H54 (cell line): ENCODE measurements at regions not wholly inside any gene's neighbourhood (a gene's known extent, or its start where the extent isn't known, plus 50 kb on each side); places are given as distances from the start of the nearest gene placed in this dataset.
A peak's percentile ranks its signal among the peaks of the same experiment; 100 is the strongest.
"Not testable (repeated sequence)": the region's sequence is repeated elsewhere in the genome, so short reads cannot be mapped to it uniquely, and the experiment has no call there.

ENCODE experiments used
- DNase-seq: peaks from one replicate; pipeline ENCODE4 v3.0.0; 2011; ENCODE audit warnings: low spot score, mixed read lengths; ENCODE audit not compliant: insufficient read length
- FAIRE-seq: peaks from 3 replicates; lab custom pipeline; 2011; peaks lifted over from hg19 to GRCh38; lab: Jason Lieb, UNC
- POLR2A ChIP-seq: IDR thresholded peaks from 2 replicates; pipeline ENCODE4 v1.6.1; 2011; ENCODE audit warnings: low read depth, mild to moderate bottlenecking, low read length

DNA sequence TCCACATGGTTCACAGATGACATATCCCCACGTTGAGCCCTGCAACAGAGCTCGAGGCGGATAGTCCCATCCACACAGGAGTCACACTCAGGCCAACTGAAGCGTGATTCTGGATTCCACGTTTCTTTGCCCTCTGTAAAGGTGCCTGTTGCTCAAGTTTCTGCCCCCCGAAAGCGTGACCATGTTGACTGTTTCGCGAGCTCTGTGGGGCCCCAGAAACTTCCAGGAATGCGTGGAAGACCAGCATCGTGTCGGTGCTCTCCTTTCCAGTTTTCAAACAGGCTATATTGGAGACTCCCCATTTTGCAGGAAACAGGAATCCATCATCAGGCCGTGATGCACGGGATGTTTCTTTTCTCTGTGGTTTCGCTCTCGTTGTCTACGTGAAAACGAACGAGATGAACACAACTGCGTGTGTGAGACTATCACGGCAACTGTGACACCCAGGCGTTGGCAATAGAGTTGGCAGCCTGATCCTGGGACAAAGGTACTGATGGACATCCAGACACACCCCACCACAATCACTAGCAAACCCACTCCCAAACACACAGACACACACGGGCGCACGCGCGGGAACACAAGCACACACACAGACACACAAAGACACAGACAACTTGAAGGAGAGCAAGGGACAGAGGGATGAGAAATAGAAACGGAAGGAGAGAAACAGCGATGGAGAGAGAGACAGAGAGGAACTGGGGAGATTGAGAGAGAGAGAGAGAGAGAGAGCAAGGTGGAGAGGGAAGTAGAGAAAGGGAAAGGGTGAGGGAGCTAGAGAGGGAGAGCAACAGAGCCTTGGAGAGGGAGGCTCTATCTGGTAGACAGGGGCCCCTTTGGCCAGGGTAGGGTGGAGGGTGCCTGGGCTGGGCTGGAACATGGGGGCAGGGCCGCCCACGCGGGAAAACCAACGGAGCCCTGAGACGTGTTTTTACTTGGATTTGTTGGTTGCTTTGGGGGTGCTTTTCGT is 1609.3 kb downstream of the SPATA31A7 start:
- DNase-seq, FAIRE-seq: not testable (repeated sequence)

DNA sequence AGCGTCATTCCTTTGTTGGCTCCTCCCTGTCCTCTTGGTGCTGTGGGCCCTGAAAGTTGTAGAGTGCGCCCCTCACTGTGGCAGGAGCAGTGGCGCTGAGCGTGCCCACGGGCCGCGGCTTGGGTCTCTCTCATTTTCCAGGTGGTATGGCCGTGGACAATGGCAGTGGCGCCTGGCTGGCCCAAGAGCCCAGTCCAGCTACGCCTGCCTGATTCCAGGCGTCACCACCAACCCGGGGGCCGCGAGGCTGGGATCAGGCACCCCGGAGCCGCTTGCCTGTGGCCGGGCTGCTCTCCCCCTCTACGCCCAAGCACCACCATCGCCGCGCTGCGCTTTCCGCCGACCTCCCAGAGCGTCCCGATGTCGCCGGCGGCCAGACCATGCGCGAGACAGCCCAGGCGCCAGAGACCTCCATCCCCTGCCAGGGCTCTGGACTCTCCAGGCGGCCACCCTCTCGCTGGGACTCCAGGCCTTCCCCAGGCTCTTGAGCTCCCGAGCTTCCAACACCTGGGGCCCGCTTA is 1610.1 kb downstream of the SPATA31A7 start:
- DNase-seq, FAIRE-seq: not testable (repeated sequence)

DNA sequence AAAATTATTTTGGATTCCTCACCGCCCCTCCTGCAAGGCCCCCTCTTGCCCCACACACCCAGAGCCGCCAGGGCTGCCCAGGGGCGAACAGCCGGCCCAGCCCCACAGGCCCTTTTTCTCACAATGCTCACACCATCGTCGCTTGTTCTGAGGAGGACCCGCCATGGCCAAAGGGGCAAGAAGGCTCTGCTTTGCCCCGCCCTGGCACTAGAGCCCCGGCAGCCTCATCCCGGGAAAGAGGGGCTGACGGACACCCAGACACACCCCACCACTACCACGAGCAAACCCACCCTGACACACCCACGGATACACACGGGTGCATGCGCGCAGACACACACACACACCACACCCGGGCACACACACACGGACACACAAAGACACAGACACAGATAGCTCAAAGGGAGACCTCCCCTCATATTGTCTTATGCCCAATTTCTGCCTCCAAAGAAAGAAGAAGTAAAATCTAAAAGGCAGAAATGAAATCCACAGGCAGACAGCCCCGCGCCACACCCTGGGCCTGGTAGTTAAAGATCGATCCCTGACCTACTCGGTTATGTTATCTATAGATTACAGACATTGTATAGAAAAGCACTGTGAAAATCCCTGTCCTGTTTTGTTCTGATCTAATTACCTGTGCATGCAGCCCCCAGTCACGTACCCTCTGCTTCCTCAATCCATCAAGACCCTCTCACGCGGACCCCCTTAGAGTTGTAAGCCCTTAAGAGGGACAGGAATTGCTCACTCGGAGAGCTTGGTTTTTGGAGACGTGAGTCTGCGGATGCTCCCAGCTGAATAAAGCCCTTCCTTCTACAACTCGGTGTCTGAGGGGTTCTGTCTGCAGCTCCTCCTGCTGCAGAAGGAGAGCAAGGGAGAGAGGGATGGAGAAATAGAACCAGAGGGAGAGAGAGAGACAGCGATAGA is 1610.9 kb downstream of the SPATA31A7 start:
- not testable (repeated sequence) for FAIRE-seq, DNase-seq

DNA sequence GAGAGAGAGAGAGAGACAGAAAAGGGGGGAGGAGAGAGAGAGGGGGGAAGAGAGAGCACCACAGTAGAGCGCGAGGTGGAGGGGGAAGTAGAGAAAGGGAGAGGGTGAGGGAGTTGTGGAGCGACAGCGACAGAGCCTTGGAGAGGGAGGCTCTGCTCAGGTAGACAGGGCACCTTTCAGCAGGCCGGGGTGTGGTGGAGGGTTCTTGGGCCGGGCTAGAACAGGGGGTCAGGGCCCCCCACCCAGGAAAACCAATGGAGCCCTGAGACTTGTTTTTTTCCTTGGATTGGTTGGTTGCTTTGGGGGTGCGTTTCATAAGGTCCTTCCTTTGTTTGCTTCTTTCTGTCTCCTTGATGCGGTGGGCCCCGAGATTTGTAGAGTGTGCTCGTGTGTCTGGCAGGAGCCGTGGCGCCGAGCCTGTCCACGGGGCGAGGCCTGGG is 1611.6 kb downstream of the SPATA31A7 start:
- not testable (repeated sequence) for FAIRE-seq, DNase-seq

DNA sequence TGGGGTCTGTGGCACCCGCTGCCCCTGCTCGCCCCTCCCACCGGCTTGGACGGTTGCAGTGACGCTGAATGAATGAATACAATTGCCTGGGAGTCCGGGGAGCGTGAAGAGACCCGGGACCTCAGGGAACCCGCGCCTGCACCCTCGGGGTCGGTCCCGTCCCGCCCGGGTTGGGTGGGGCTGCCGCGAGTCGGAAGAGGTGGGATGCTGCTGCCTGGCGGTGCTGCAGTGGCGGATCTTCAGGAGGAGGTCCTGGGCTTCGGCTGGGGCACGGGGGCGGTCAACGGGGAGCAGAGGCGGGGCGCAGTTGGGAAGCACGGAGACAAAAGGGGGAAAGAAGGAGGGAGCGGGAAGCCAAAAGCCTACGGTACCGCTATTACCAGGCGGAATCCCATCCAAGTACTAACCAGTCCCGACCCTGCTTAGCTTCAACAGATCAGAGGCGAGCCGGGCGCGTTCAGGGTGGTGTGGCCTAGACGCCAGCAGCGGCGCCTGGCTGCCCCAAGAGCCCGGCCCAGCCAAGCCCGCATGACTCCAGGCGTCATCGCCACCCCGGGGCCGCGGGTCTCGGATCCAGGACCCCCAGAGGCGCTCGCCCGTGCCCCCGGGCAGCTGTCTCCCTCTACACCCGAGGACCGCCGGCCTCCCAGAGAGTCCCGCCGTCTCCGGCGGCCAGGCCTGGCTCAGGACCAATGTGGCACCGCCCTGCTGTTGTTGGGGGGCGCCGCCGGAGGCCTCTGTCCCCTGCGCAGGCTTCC is 1612.3 kb downstream of the SPATA31A7 start:
- DNase-seq, FAIRE-seq: not testable (repeated sequence)
- peak; percentile 56; the same call in 1 of the 2 replicates for TF ChIP-seq POLR2A

DNA sequence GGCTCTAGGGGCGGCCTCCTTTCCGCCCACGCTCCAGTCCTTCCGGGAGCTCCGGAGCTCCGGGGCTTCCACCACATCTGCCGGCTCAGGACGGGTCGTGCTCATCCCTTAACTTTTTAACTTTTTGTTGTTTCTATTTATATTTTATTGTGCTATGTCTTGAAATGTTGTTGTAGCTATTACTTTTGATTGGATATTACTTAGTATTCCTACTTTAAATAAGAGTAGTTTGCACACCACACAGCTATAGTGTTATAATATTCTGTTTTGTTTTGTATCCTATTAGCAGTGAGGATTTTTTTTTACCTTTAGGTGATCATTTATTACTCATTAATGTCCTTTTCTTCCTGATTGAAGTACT is 1612.9 kb downstream of the SPATA31A7 start:
- DNase-seq, FAIRE-seq: not testable (repeated sequence)

DNA sequence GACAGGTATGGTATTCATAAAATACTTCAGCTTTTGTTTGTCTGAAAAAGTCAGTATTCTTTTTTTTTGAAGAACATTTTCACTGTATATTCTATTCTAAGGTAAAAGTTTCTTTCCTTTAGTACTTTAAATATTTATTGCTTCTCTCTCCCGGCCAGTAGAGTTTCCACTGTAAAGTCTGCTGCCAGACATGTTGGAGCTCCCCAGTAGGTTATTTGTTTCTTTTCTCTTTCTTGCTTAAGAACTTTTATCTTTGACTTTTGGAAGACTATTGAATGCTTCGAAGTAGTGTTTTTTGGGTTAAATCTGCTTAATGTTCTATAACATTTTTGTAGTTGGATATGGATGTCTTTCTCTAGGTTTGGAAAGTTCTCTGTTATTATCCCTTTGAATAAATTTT is 1613.3 kb downstream of the SPATA31A7 start:
- DNase-seq, FAIRE-seq: not testable (repeated sequence)

DNA sequence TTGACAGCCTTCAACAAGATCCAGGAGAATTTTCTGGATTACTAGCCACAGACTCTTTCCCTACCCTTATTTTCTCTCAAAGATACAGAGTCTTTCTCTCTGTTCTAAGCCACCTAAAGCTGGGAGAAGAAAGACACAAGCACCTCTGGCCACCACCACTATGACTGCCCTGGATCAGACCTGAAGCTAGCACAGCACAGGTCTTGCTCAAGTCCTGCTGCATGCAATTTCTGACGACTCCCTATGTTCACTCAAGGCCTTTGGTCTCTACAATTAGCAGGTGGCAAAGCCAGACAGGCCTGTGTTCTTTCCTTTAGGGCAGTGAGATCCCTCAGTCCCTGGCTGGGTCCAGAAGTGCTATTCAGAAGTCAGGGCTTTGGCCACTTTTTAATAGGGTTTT is 1614.5 kb downstream of the SPATA31A7 start:
- not testable (repeated sequence) for DNase-seq, FAIRE-seq

DNA sequence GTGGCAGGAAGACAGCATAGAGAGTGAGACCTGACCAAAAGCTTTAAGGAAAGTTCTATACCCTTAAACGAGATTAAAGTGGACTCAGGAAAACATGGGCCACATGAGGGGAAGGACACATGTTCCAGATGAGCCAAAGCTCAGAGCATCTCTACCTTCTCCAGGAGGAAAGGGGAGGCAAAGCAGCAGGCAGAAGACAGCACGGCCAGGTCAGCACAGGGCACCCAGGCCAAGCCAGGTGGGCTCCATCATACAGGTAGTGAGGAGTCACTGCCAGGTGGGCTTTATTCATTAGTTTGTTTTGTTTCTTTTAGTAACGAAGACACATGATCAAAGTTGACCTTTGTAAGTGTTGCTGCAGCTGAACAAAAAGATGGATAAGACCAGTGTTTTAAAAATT is 1617.6 kb downstream of the SPATA31A7 start:
- FAIRE-seq, DNase-seq: not testable (repeated sequence)

DNA sequence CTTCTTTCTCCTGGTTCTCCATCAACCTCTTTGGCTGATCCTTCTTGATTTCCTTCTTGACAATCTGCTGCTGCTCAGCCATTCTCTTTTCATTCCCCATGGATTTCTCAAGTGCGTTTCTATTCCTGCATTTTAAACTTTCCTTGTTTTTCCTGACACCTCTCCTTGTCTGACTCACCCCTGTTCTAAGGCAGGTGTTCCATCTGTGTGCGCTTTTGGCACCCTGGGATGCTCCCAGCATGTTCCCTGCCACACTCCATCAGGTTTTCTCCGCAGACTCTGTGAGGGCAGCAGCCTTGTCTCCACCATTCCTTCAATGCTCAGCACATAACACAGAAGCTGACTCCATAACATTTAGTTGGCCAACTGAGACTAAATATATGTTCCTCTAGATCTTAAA is 1618.2 kb downstream of the SPATA31A7 start:
- not testable (repeated sequence) for FAIRE-seq, DNase-seq

DNA sequence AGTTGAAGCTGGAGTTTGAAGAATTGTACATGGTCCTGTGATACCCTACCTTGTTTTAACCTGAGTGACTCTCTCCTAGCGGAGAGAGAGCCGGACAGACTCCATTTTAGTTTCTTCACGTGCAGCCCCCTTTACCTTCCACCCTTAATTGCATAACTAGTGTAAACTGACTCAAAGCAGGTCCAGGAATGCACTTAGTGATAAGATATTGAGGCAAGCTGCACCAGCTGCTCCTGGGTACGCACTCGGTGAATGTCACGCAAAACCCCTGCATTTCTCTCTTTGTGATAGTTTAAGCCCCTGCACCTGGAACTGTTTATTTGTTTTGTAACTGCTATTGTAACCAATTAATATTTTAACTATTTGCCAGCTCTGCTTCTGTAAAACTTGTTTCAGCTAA is 1620.5 kb downstream of the SPATA31A7 start:
- DNase-seq, FAIRE-seq: not testable (repeated sequence)

DNA sequence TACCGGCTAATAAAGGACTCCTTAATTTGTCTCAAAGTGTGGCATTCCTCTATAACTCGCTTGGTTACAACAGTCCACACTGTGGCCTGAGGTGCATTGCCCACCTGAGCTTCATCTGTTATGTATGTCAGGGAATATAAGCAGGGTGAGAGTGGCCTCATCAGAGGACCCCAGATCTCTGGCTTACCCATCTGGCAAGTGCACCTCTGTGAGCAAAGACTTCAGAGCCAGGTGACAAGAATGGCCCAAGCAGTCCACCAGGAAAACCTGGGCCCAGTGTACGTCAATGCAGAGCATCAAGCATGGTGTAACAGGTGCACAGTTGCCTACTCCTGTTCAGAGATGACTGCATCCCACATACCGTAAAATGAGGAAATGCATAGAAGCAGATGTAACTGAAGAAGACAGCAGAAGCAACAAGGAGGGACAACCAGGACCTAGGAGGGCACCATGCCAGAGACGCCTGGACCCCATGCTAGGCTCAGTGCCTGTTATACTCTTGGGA is 1621.0 kb downstream of the SPATA31A7 start:
- not testable (repeated sequence) for FAIRE-seq

DNA sequence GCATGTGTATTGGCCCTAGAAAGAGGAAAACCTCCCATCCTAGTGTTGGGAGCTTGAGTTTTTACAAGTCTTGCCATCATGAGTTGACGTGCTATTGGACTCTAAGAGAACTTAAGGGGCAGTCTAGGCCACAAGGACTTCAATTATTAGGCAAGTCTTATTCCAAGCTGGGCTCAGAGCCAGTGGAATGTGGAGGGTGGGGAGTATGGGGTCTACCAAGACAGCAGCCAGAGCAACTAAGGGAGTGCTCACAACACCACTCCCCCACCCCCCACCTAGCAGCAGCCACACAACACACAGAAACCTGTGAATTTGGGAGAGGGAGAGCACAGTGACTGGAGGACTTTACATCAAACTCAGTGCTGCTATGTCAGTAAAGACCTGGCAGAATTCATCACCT is 1625.6 kb downstream of the SPATA31A7 start:
- DNase-seq, FAIRE-seq: not testable (repeated sequence)

More for the DNA sequence above, 1621.0 kb downstream of the SPATA31A7 start:
- DNase-seq, result not testable (repeated sequence)

DNA sequence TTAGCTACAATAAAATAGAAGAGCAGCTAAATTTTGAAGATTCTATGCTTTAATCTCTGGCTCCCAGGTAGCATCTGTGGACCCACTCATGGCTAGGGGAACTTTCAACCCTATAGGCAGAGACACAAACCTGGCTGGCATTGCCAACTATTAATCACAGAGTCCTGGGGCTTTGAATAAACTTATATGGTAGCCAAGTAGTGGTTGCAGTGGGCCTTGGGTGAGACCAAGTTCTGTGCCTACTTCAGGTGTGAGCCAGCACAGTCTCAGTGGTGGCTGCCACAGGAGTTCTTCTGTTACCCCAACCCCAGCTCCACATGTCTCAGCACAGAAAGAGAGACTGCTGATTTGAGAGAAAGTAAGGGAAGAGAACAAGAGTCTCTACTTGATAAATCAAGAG is 1626.5 kb downstream of the SPATA31A7 start:
- DNase-seq, FAIRE-seq: not testable (repeated sequence)

DNA sequence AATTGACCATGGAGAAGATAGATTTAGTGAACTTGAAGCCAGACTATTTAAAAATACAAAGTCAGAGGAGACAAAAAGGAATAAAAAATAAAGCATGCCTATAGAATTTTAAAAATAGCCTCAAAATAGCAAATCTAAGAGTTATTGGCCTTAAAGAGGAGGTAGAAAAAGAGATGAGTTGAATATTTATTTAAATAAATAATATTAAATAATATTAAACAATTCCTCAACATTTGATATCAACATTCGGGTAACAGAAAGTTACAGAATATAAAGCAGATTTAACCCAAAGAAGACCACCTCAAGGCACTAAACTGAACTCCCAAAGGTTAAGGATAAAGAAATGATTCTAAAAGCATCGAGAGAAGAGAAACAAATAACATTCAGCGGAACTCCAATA is 1627.4 kb downstream of the SPATA31A7 start:
- DNase-seq, FAIRE-seq: not testable (repeated sequence)

DNA sequence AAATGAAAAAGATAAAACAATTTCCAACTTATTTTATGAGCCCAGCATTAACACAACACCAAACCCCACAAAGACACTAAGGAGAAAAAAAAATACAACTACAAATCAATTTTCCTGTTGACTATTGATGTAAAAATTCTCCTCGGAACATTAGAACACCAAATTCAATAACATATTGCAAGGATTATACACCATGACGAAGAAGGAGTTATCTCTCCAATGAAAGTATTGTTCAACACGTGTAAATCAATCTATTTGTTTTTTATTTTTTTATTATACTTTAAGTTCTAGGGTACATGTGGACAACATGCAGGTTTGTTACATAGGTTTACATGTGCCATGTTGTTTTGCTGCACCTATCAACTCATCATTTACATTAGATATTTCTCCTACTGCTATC is 1632.3 kb downstream of the SPATA31A7 start:
- DNase-seq, FAIRE-seq: not testable (repeated sequence)

DNA sequence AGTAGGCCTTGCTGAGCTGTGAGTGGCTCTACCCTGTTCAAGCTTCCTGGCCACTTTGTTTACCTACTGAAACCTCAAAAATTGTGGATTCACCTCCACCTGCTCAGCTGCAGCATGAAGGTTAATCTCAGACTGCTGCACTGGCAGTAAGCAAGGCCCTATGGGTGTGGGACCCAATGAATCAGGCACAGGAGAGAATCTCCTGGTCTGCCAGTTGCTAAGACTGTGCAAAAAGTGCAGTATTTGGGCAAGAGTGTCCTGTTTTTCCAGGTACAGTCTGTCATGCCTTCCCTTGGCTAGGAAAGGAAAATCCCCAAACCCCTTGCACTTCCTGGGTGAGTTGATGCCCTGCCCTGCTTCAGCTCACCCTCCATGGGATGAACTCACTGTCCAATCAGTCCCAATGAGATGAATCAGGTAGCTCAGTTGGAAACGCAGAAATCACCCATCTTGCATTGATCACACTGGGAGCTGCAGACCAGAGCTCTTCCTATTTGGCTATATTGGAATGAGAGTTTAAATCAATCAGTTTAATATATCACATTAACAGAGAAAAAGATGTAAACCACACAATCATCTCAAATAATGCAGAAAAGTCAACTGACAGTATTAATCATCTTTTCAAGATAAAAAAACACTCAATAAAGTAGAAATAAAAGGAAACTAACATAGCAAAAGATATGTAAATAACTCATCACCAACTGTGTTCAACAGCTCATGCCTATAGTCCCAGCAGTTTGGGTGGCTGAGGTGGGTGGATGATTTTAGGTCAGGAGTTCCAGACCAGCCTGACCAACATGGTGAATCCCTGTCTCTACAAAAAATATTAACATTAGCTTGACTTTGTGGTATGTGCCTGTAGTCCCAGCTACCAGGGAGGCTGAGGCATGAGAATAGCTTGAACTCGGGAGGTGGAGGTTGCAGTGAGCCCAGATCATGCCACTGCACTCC is 1638.4 kb downstream of the SPATA31A7 start:
- not testable (repeated sequence) for DNase-seq, FAIRE-seq
